NCI-H510A (cell line): ENCODE measurements at regions not wholly inside any gene's neighbourhood (a gene's known extent, or its start where the extent isn't known, plus 50 kb on each side); places are given as distances from the start of the nearest gene placed in this dataset.
A peak's percentile ranks its signal among the peaks of the same experiment; 100 is the strongest.
"Not testable (repeated sequence)": the region's sequence is repeated elsewhere in the genome, so short reads cannot be mapped to it uniquely, and the experiment has no call there.

Experiments
- DNase-seq: peaks from one replicate; lab custom pipeline; 2025; lab: John Stamatoyannopoulos, UW

DNA sequence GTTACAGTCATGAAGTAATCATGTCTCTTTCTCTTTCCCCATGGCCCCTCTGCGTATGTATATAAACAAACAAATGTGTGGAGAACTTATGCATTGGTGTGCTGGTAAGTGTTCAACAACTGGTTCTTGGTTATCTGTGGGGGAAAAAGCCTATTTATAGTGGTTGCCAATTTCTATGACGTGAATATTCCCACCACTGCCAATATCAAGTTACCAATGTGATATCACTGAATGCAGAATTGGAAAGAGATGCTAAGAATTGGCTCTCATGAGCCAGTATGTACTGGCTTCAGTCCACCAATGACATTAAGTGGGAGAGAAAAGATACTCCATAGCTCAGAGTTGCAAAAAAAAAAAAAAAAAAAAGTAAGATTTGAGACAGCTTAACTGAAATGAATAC lies 399.7 kb downstream of the REEP3 start:
- DNase-seq, result no peak

DNA sequence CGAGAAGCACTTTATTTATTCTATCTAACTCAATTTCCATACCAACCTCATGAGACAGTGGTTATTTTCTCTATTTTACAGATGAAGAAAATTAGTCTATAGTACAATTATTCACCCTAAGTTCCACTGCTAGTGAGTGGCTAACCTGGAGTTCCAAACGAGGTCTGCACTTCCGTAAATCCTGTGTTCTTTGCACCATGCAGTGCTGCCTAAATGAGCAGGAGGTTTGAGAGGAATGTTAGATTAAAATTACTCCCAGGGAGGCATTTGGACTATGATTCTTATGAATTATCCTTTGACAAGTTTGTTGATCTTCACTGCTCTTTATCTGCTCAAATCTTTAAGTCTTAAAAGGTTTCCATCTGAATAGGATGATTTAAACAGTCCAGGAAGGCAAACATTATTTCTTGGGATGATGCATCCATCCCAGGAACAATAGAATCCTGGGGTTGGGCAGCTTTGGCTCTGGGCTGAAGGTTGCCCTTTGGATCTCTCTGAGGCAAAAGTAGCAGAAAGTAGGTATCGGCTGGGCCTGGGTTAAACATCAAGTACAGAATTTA lies 400.8 kb downstream of the REEP3 start:
- no peak for DNase-seq

DNA sequence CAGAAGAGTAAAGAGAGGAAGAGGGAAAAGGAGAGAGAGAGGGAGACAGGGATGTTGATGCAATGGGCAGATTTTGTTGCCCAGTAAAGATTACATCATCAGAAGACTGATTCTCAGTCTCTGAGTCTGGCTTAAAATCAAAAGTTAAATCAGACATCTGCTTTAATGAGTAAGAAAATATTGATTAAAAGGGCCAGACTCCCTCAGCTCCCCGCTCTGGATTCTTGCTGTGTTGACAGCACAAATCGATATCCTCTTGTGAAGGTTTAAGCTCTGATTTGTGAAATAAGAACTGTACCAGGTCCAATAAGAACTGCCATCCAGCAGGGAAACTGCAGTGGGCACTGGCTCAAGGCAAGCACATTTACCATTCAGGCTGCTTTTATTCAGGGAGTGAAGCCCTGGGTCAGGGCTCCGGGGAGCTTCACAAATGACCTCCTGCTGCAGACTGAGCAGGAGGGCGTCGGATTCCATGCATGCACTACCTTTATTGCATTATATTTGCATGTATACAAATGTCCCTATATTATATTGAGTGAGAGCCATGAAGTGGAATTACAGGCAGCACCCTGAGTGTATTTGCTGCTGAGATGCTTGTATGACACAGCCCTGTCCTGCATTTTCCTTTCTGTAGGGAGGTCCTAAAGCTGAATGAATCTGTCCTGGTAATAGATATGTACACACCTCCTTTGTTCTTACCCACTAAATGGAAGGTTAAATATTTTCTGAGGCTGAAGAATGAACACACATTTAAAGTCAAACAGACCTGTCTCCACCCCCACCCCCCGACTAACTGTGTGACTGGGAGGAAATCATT lies 401.5 kb downstream of the REEP3 start:
- no peak for DNase-seq

DNA sequence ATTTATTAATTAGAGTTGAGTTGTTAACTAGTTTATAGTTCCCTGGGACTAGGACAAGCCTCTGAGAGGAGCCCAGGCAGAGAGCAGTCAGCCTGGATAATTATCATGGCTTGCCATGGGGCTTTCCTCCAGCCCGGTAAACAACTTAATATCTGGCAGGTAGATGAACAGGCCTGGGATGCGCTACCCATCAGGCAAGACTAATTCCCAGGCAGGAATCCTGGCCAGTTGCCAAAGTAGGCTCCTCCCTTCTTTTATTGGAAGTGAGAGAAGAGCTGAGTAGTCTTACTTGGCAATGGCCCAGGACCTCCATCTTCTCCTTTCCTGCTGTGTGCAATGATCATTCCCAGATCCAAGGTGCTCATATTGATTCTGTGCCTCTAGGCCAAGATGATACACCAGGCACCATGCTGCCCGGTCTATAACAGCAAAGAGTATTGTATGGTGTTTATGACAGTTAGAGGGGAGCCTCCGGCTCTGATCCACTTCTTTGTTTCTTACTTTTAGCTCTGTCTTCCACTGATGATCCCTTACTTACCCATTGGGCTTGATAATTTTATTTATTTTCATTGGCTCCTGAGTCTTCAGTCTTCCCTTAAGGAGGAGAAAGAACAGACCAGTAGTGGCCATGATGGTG lies 408.7 kb downstream of the REEP3 start:
- DNase-seq, result peak; percentile 2

DNA sequence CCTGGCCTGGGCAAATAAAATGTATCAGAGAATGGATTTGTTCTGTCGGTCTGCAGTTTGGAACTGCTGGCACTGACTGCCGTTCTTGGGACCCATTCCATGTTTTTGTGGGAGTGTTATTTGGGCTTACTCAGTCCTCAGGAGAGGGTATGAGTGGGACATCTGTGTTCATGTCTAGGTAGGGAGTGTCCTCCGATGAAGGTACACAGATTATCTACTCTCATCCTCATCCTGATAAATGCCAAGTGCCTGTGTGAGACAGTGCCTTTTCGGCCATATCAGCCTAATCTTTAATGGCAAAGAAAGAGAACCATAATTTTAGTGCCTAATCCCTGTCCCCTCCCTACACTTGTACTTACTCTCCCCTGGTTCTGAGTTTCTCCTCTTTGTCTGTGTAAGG lies 409.4 kb downstream of the REEP3 start:
- DNase-seq, result no peak

GRCh38 chr10:63935705-63936104 lies 414.5 kb downstream of the REEP3 start:
- DNase-seq, result no peak

DNA sequence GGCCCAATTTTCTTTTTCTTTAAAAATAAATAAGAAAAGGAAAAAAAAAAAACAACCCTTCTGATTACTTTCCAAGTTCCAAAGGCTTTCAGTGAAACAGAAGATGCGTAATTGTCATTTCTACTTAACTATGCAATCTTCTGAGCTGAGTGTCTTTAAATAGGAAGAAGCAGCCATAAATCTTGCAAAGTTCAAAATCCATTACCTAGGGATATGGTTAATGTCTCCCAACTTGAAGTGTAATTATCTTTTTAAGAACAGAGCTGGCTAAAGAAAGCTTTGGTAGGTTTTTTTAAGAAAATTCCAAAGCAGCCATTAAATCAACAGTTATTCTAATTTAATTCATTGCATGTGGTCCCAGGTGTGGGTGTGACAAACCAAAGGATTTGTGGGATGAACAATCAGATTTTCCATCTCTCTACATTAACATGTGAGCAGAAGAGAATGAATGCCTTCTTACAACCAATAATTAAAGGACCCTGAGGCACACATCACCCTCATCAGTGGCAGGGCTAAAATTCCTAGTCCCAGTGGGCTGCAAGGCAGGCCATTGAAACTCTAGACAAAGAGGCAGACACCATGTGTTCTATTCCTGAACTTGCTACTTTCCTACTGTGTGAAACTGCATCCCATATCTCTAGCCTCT lies 419.2 kb downstream of the REEP3 start:
- no peak for DNase-seq

- DNase-seq, result no peak
Observed at GRCh38 chr10:63964406-63964805, 443.2 kb downstream of the REEP3 start.

DNA sequence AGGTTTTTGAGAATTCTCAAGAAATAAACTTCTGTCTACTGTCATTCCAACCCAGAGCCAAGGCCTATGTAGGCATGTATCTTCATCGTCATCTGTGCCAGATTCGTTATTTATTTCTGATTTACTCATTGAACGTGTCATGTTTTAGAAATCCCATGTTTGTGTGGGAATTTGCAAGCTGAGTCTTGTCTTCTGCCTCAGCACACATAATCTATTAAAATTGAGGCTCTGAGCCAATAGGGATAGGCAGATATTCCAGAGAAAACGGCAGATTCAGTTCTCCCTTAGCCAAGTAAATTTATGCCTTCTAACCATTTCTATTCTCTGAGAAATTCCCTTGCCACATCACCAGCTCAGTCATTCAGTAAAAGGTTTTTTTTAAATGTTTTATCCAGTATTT lies 444.6 kb downstream of the REEP3 start:
- DNase-seq, result no peak

GRCh38 chr10:63972949-63973827 lies 452.0 kb downstream of the REEP3 start:
- DNase-seq, result no peak

DNA sequence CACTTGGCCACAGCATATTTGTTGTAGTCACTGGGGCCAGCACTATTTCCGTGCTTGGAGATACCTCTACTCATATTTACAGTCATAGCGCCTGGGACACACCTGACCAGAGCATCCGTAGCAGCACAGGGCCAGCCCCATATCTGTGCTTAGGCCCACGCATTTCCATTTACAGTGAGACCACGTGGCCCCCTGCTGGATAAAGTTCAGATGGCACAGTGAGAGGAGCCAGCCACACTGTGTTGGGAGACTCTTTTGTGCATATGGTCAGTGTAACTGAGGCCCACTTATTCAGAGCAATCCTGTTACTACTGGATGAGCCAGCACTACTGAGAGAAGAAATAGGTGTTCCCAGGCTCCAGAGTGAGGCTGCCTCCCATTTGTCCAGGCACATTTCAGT lies 455.3 kb downstream of the REEP3 start:
- DNase-seq, result no peak

DNA sequence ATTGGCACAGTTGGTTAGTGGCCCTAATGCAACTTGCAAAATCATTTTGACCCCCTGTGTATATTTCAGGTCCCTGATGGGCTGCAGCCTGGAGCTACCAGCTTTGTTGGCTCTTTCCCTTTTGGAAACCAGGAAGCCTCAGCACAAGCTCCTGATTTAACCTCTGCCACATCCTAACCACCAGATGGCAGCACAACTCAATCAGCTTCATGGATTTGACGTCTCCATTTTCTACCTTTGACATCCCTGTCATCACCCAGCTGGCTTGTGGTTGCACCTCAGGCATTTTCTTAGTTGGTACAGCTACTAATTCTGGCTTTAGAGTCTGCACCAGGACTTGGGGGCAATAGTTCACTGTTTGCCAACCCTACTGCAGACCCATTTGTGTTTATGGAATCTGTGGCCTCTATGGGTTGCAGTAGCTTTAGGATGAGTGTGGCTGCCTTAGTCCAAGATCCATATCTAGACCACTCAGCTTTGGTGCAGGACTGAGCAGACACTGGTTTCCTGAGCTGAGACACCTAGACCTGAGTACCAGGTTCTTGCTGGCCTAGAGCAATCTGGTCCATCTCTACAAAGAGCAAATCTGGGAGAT lies 456.2 kb downstream of the REEP3 start:
- DNase-seq, result no peak

- DNase-seq, result not testable (repeated sequence)
Observed at GRCh38 chr10:63980870-63981269, 459.7 kb downstream of the REEP3 start.

- not testable (repeated sequence) for DNase-seq
Observed at GRCh38 chr10:63984061-63984460, 462.9 kb downstream of the REEP3 start.

DNA sequence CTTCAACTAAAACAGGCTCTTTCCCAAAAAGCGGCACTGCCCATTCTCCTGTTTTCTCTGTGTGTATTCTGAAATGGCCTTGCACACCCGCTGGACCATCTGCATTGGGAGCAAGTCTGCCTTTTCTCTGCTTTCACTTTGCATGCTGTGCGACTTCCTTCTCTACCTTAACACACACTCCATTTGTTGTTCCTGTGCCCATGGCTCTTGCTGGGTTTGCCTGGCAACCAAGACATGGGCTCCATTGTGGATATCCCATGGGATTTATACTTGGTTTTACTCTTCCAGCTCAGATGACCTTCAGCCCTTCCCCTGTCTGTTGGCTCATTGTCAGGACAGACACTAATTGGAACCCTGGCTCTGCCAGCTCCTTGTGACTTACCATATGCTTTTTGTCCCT lies 465.3 kb downstream of the REEP3 start:
- DNase-seq, result no peak

DNA sequence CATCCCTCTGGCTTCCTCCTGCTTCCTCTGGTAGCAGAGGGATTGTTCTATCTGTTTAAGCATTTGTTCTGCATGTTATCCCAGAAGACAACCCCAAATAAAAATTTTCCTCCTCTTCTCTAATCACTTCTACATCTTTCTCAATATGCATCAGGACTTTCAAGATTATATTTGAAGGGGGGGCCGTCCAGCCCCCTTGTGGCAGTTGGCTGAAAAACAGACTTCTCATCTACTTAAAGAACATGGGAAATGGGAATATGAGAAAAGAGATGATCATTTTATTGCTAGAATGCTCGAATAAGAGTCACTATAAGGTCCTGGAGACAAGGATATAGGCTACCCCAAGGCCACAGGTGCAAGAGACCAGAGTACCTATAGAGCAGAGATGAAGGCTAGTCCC lies 466.0 kb downstream of the REEP3 start:
- DNase-seq, result no peak

DNA sequence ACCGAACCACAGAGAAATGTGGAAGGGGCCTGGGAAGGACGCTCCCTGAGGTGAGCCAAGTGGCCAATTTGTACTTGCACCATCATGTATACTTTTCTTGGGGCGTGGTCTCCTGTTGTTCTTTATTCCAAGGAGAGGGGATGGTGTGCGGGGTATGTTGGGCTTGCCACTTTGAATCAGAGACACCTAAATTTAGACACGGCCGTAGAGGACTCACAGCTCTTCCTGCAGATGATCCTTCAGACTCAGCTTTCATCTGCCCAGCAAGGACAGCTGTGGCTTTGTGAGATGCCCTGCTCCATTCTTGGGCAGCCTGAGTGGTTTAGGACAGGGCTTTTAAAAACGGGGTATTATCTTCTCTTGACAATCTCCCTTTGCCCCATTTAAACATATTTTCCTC lies 473.2 kb downstream of the REEP3 start:
- no peak for DNase-seq

DNA sequence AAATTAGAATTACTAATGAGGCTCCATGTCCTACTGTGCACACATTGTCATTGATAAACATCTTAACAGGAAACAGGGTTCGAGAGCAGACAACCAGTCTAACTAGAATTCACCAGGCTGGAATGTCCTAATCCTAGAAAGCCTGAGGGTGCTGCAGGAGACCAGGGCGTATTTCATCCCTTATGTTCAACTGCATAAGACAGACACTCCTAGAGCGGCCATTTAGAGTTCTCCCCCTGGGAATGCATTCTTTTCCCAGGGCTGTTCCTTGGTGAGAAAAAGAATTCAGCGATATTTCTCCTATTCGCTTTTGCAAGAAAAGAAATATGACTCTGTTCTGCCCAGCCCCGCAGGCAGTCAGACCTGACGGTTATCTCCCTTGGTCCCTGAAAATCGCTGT lies 486.0 kb downstream of the REEP3 start:
- DNase-seq, result no peak

GRCh38 chr10:64010711-64011110 lies 489.5 kb downstream of the REEP3 start:
- DNase-seq, result no peak

DNA sequence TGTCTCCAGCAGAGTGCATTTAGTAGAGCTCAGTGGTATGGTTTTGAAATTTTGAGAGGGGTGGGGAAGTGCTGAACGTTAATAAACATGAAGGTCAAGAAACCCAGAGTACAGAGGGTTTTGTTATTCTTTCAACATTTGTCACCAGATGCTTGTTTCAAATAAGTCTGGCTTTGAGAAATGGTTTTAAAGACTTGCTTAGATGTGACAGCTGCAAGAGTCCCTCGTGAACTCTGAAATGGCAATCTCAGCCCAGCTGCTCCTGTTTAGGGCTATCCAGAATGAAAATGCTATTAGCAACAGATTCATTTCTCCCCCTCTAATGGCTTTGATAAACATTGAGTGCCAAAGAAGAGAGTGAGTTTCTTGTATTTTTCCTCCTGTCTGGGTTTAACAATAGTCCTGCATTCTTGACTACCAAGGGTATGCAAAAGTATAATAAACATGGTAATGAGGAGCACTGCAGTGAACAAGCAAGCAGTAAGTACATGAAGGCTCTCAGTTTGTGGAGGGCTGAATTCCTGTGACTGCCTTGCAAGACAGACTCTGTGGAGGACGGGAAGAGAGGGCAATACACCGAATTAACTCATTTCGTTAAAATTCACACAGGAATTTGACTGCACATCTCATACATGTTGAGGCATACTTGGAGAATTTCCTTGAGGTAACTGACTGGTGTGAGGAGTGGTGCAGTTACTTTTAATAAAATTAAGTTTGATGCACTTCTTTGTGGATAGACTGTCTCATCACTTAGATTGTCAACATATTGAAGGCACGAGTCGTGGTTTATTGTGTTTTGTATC lies 490.9 kb downstream of the REEP3 start:
- no peak for DNase-seq

DNA sequence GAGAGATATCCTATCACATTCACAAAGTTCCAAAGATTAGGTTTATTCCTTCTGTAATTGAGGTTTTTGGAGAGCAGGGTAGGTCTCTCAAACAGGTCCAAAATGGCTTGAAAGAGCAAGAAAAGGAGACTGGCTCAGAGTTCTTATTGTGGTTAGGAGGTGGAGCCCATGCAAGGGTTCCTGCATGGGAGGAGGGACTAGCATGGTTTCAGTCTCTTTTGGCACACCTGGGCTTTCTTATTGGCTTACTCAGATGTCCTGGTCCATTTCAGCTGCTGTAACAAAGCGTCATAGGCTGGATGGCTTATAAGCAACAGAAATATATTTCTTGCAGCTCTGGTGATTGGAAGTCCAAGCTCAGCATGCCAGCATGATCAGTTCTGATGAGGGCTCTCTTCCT lies 493.1 kb downstream of the REEP3 start:
- no peak for DNase-seq
